HCT116 (cell line): ENCODE measurements at regions not wholly inside any gene's neighbourhood (a gene's known extent, or its start where the extent isn't known, plus 50 kb on each side); places are given as distances from the start of the nearest gene placed in this dataset.

Experiments
- CBX3 ChIP-seq: IDR thresholded peaks from 2 replicates; pipeline ENCODE4 v1.6.1; 2012; ENCODE audit warnings: low read depth
- CTCF ChIP-seq, 3 experiments: fragments of 200-600 bp in 1 of 3; sonication (generic) in 1 of 3; IDR thresholded peaks in 2 of 3; conservative IDR thresholded peaks in 1 of 3; 2 replicates each; pipeline ENCODE4 v1.5.1; 2012 to 2017; ENCODE audit warnings: low read depth in 2 of 3, low read length in 2 of 3, antibody characterized with exemption in 1 of 3, borderline replicate concordance in 1 of 3, control low read depth in 1 of 3, mild to moderate bottlenecking in 1 of 3, mixed read lengths in 1 of 3, mixed run types in 1 of 3, moderate library complexity in 1 of 3; ENCODE audit not compliant: insufficient read depth in 1 of 3
- ELF1 ChIP-seq: IDR thresholded peaks from 2 replicates; pipeline ENCODE4 v1.6.1; 2012; ENCODE audit warnings: low read depth, borderline replicate concordance
- EZH2 ChIP-seq: fragments of 200-600 bp; sonication (generic); IDR thresholded peaks from 2 replicates; pipeline ENCODE4 v1.6.1; 2017; ENCODE audit warnings: antibody characterized with exemption, mixed run types
- JUND ChIP-seq: IDR thresholded peaks from 2 replicates; pipeline ENCODE4 v1.6.1; 2012
- MAX ChIP-seq: IDR thresholded peaks from 2 replicates; pipeline ENCODE4 v1.6.1; 2012
- POLR2A ChIP-seq: IDR thresholded peaks from 2 replicates; pipeline ENCODE4 v1.7.0; 2011; ENCODE audit warnings: borderline replicate concordance; ENCODE audit not compliant: insufficient read depth, insufficient read length; ENCODE audit errors: extremely low read depth
- REST ChIP-seq: IDR thresholded peaks from 2 replicates; pipeline ENCODE4 v1.6.1; 2012; ENCODE audit warnings: low read depth
- SIN3A ChIP-seq: IDR thresholded peaks from 2 replicates; pipeline ENCODE4 v1.6.1; 2012; ENCODE audit warnings: low read depth
- SP1 ChIP-seq: IDR thresholded peaks from 2 replicates; pipeline ENCODE4 v1.6.1; 2012; ENCODE audit warnings: low read depth
- YY1 ChIP-seq: IDR thresholded peaks from 2 replicates; pipeline ENCODE4 v1.6.1; 2011; ENCODE audit warnings: low read length, low read depth, moderate library complexity, mild to moderate bottlenecking; ENCODE audit not compliant: insufficient replicate concordance; ENCODE audit errors: extremely low read depth
- ZBTB33 ChIP-seq: IDR thresholded peaks from 2 replicates; pipeline ENCODE4 v1.6.1; 2011; ENCODE audit warnings: mild to moderate bottlenecking, low read length, moderate library complexity; ENCODE audit not compliant: insufficient replicate concordance; ENCODE audit errors: extremely low read depth
- ZFX ChIP-seq: fragments of 450-650 bp; IDR thresholded peaks from 2 replicates; pipeline ENCODE4 v1.6.1; 2017
- ZNF274 ChIP-seq: fragments of 200-500 bp; sonication (Bioruptor generic); IDR thresholded peaks from 2 replicates; pipeline ENCODE4 v1.6.1; 2014; ENCODE audit warnings: mild to moderate bottlenecking, low read depth, low read length, inconsistent platforms

- TF ChIP-seq REST (no peak), SIN3A (no peak), ZNF274 (no peak), POLR2A (no peak), CTCF (IDR thresholded peaks at IDR 0.05 in 2 of 3, conservative IDR thresholded peaks at IDR 0.05 in 1 of 3; ENCODE audit: borderline replicate concordance in 1 of 3, insufficient read depth in 1 of 3, low read depth in 2 of 3, low read length in 2 of 3) (no peak), EZH2 (no peak), CBX3 (no peak), SP1 (no peak), YY1 (no peak), ZFX (no peak), ZBTB33 (no peak), ELF1 (no peak), MAX (no peak), JUND (no peak)
These were observed 178.2 kb downstream of the FAT4 start for GRCh38 chr4:125492957-125493356.
